WERI-Rb-1 (cell line): ENCODE measurements at regions not wholly inside any gene's neighbourhood (a gene's known extent, or its start where the extent isn't known, plus 50 kb on each side); places are given as distances from the start of the nearest gene placed in this dataset.

ENCODE experiments used
- DNase-seq: peaks from one replicate; pipeline ENCODE4 v3.0.0-alpha.2; 2020
- H3K27ac ChIP-seq: fragments of 250-450 bp; sonication (Bioruptor Pico); 2 replicates; pipeline ENCODE4 v1.5.1; 2020; ENCODE audit warnings: mild to moderate bottlenecking, moderate library complexity
- H3K27me3 ChIP-seq: fragments of 250-450 bp; sonication (Bioruptor Pico); 2 replicates; pipeline ENCODE4 v1.5.1; 2021; ENCODE audit warnings: mild to moderate bottlenecking, low read depth, moderate library complexity; ENCODE audit not compliant: insufficient read depth, severe bottlenecking
- H3K36me3 ChIP-seq: fragments of 250-450 bp; sonication (Bioruptor Pico); 2 replicates; pipeline ENCODE4 v1.5.1; 2020; ENCODE audit warnings: mild to moderate bottlenecking, moderate library complexity
- H3K4me3 ChIP-seq: 2 replicates; pipeline ENCODE4 v1.5.1; 2011; ENCODE audit warnings: low read depth, mild to moderate bottlenecking, control low read depth, low read length
- H3K9me3 ChIP-seq: fragments of 250-450 bp; sonication (Bioruptor Pico); 2 replicates; pipeline ENCODE4 v1.5.1; 2021; ENCODE audit warnings: mild to moderate bottlenecking, moderate library complexity; ENCODE audit not compliant: severe bottlenecking
- TF ChIP-seq, protein P1 (sequence below): IDR thresholded peaks from 2 replicates; pipeline ENCODE4 v1.5.1; 2011; ENCODE audit warnings: low read depth, mild to moderate bottlenecking, control low read depth, inconsistent platforms, low read length

DNA sequence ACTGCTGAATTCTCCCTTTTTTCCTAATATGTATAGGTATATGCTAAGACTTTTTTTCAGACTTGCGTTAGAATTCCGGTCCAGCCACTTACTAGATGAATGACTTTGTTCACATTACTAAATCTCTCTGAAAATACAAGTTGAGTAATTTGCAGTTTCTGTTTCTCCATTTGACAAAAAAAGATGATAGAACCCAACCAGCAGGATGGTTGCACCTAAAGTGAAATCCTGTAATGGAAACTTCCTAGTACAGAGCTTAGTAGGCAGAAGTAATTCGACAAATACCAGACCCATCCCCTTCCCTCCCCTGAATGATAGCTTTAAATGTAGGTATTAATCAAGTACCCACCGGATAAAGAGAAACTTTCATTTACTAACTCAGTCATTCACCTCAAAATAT lies 113.6 kb upstream of the RAP1B start:
- H3K27me3 ChIP-seq = no peaks in the 10 kb centered on the region
- DNase-seq = no peak
- no peak overlapping the region for H3K4me3 ChIP-seq
- no peaks in the 10 kb centered on the region for H3K9me3 ChIP-seq
- H3K36me3 ChIP-seq = no peaks in the 10 kb centered on the region
- TF ChIP-seq, protein P1, sequence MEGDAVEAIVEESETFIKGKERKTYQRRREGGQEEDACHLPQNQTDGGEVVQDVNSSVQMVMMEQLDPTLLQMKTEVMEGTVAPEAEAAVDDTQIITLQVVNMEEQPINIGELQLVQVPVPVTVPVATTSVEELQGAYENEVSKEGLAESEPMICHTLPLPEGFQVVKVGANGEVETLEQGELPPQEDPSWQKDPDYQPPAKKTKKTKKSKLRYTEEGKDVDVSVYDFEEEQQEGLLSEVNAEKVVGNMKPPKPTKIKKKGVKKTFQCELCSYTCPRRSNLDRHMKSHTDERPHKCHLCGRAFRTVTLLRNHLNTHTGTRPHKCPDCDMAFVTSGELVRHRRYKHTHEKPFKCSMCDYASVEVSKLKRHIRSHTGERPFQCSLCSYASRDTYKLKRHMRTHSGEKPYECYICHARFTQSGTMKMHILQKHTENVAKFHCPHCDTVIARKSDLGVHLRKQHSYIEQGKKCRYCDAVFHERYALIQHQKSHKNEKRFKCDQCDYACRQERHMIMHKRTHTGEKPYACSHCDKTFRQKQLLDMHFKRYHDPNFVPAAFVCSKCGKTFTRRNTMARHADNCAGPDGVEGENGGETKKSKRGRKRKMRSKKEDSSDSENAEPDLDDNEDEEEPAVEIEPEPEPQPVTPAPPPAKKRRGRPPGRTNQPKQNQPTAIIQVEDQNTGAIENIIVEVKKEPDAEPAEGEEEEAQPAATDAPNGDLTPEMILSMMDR = no peak
- no peak overlapping the region for H3K27ac ChIP-seq

DNA sequence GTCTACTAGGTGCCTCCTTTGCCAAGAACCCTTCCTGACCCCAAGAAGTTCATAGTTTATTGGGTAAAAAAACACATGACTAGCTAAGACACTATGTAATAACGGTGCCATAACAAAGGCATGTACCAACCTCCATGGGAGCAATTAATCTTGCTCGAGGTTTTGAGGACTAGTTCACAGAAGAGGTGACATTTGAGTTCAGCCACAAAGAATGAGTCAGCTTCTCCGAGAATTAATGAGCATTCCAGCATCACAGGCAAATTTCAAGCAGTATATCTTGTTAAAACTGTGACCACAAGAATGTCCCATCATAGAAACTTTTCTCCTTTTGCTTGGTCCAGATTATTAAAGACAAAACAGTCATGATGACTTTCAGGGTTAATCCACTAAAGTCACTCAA lies 113.0 kb upstream of the RAP1B start:
- TF ChIP-seq, protein P1 = no peak
- Histone ChIP-seq H3K36me3 (no peaks in the 10 kb centered on the region), H3K9me3 (no peaks in the 10 kb centered on the region), H3K27ac (no peak overlapping the region), H3K4me3 (no peak overlapping the region), H3K27me3 (no peaks in the 10 kb centered on the region)
- no peak for DNase-seq

DNA sequence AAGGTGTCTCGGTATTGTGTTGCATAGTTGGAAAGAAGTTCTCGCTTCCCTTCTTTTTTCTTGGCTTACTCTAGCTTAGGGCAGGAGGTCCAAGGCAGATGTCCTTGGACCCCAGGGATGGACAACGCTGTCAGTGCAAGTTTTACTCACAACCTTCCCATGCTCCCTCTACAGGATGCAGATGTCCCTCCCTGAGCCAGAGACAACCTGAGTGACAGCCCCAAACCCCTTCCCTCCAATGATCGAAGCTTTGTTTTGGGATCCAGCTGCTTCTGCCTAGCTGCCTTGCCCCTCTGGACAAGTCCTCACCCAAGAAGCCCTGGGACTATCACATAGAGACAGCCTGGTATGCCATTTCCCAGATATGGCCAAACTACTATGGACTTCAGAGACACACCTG lies 112.0 kb upstream of the RAP1B start:
- TF ChIP-seq, protein P1 = no peak

DNA sequence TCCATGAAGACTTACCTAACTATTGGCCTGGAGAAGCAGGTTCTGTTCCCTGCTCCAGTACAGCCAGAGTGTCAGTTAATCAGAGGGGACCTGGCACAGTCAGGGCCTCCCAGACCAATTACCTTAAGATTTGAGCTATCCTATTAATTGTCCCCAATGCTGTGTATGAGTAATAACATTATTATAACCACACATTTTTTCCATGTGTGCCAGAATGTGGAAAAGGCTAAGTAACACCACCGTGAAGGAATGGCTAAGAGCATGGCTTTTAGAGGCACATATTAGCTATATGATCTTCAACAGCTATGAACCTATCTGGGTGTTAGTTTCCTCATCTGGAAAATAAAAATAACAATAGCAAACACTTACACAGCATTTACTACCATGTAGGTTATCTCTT lies 111.1 kb upstream of the RAP1B start:
- no peak overlapping the region for H3K27ac ChIP-seq
- no peak overlapping the region for H3K4me3 ChIP-seq
- no peaks in the 10 kb centered on the region for H3K36me3 ChIP-seq
- no peaks in the 10 kb centered on the region for H3K27me3 ChIP-seq
- no peak for DNase-seq
- no peaks in the 10 kb centered on the region for H3K9me3 ChIP-seq
- TF ChIP-seq, protein P1 = no peak

More for the DNA sequence above, 112.0 kb upstream of the RAP1B start:
- no peak for DNase-seq
- Histone ChIP-seq H3K9me3 (no peaks in the 10 kb centered on the region), H3K36me3 (no peaks in the 10 kb centered on the region), H3K4me3 (no peak overlapping the region), H3K27me3 (no peaks in the 10 kb centered on the region), H3K27ac (no peak overlapping the region)

DNA sequence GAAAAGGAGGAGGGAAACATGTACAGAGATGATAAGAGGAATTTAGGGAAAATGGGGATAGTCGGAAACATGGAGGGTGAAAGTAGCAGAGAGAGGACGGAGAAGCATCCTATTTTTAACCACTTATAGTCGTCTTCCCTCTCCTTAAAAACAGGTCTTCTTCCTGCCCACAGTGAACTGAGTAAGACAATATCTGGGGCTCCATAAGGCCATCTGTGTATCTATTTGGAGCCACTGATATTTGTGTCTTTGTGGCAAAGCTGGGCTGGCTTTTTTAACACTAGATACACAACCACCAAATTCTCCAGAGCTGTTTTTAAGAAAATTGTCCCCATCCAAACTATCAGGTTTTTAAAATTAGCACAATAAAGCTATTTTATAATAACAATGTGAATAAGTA lies 109.5 kb upstream of the RAP1B start:
- DNase-seq = no peak
- Histone ChIP-seq H3K4me3 (no peak overlapping the region), H3K27me3 (no peaks in the 10 kb centered on the region), H3K27ac (no peak overlapping the region), H3K36me3 (no peaks in the 10 kb centered on the region), H3K9me3 (no peaks in the 10 kb centered on the region)
- TF ChIP-seq, protein P1 = no peak

DNA sequence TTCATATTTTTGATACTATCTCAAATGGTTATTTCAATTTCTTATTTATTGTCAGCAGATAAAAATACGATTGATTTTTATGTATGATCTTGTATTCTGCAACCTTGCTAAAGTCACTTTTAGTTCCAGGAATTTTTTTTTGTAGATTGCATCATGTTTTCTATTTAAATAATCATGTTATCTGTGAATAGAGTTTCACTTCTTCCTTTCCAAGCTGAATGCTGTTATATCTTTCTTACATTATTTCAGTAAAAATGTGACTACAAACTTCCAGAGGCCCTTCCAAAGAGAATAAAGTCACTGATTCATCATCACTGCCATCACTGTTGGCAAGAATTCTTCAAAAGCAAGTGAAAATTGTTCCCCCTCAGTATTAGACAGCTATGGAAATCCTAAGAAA lies 104.7 kb upstream of the RAP1B start:
- no peak for DNase-seq
- no peaks in the 10 kb centered on the region for H3K27me3 ChIP-seq
- no peaks in the 10 kb centered on the region for H3K36me3 ChIP-seq
- H3K9me3 ChIP-seq = no peaks in the 10 kb centered on the region
- no peak overlapping the region for H3K27ac ChIP-seq
- no peak overlapping the region for H3K4me3 ChIP-seq
- TF ChIP-seq, protein P1 = no peak
